ENCODE measurements at regions not wholly inside any gene's neighbourhood (a gene's known extent, or its start where the extent isn't known, plus 50 kb on each side); places are given as distances from the start of the nearest gene placed in this dataset.

DNA sequence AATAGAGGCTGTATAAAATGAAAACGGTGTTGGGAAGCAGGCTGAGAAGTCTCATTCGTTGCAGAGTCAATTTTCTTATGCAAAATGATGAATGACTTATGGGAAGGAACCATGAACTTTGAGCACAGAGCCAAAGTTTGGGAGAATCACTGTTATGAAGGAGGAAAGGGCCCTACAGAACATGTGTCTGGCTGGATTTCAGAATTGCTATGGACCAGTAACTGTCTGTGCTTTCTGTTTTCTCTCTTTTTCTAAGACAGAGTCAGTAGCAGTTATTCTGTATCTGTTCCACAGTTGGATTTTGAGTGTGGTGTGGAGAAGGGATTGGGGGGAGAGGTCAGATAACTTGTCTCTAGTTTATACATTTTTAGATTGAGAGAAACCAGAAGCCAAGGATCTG is 265.0 kb upstream of the HS3ST1 start:
- no peak overlapping the region for H3K9ac ChIP-seq (ENCODE audit: low read depth, low read length)
- no peak overlapping the region for H2BK5ac ChIP-seq (ENCODE audit: low read depth, low read length, poor library complexity, severe bottlenecking)
- no peak overlapping the region for H2BK15ac ChIP-seq (ENCODE audit: low read depth, low read length)
- ChIA-PET CTCF (no interaction called here), POLR2A (ENCODE audit: unreplicated experiment) (no interaction called here)
- H2BK20ac ChIP-seq (ENCODE audit: low read depth, low read length), result no peak overlapping the region
- in situ Hi-C loops (cut with MboI; ENCODE audit: low sequenced_read_pairs) (no loop called here), dilution Hi-C loops (cut with HindIII; ENCODE audit: low sequenced_read_pairs, unreplicated experiment) (no loop called here), intact Hi-C loops (cut with micrococcal nuclease) (no loop called here)
- no peak overlapping the region for H3K23ac ChIP-seq (ENCODE audit: low read depth, low read length)
- H3K4me1 ChIP-seq (ENCODE audit: control insufficient read depth, insufficient read depth, low read length), result peaks cover 4% of the 10 kb centered on the region
- H3K56ac ChIP-seq (ENCODE audit: extremely low read depth, insufficient read depth, low read length), result no peak overlapping the region
- H3K9me1 ChIP-seq (ENCODE audit: insufficient read depth, low read length), result peaks cover 2% of the 10 kb centered on the region
- WGBS, 2 experiments (ENCODE audit: extremely low coverage in 2 of 2, insufficient read length in 1 of 2), result 82% methylated on average over 2 of the region's 2 CpGs; no CpG with 5 or more reads in 1 of the 2 experiments
- H4K8ac ChIP-seq (ENCODE audit: low read depth in 2 of 2, low read length in 2 of 2), result no peak overlapping the region
- no peak overlapping the region for H2AFZ ChIP-seq (replicated peaks; ENCODE audit: low read length, poor library complexity)
- H4K5ac ChIP-seq (ENCODE audit: low read depth, low read length), result no peak overlapping the region
- no peaks in the 10 kb centered on the region for H3K27me3 ChIP-seq (ENCODE audit: control insufficient read depth, insufficient read depth, low read length)
- no peak overlapping the region; the same call in 1 of the 2 replicates for H3K14ac ChIP-seq (replicated peaks; ENCODE audit: low read depth, low read length)
- H3K79me1 ChIP-seq (ENCODE audit: low read depth in 1 of 2, low read length in 2 of 2), result no peaks in the 10 kb centered on the region
- H2AK9ac ChIP-seq (replicated peaks; ENCODE audit: low read depth, low read length, poor library complexity), result no peak overlapping the region
- H3K9me3 ChIP-seq (ENCODE audit: control insufficient read depth, insufficient read depth, low read length), result peaks cover 6% of the 10 kb centered on the region
- H3K36me3 ChIP-seq (ENCODE audit: control insufficient read depth, insufficient read depth, low read length), result no peaks in the 10 kb centered on the region
- no peak overlapping the region for H2BK120ac ChIP-seq (ENCODE audit: low read depth, low read length)
- no peak overlapping the region for H4K91ac ChIP-seq (ENCODE audit: insufficient read depth, low read depth, low read length)
- H3K4me2 ChIP-seq (ENCODE audit: low read depth, low read length), result no peak overlapping the region
- DNase-seq (no peak), ATAC-seq (ENCODE audit: low read depth) (no peak)
- no peaks in the 10 kb centered on the region for H4K20me1 ChIP-seq (ENCODE audit: insufficient read depth, low read length)
- no peak overlapping the region for H3K4ac ChIP-seq (ENCODE audit: low read depth, low read length)
- no peak overlapping the region for H3K18ac ChIP-seq (ENCODE audit: low read depth, low read length)
- no peak overlapping the region for H3K27ac ChIP-seq (ENCODE audit: insufficient read depth, low read length)
- H3K4me3 ChIP-seq (ENCODE audit: insufficient read depth, low read depth, low read length), result no peak overlapping the region
- TF ChIP-seq FOS (IDR thresholded peaks at IDR 0.05; ENCODE audit: low read depth, low read length) (no peak), MAZ (IDR thresholded peaks at IDR 0.05; ENCODE audit: borderline replicate concordance, low read depth, low read length) (no peak), CEBPB (IDR thresholded peaks at IDR 0.05; ENCODE audit: low read depth, low read length) (no peak)
- TF ChIP-seq, protein P1, sequence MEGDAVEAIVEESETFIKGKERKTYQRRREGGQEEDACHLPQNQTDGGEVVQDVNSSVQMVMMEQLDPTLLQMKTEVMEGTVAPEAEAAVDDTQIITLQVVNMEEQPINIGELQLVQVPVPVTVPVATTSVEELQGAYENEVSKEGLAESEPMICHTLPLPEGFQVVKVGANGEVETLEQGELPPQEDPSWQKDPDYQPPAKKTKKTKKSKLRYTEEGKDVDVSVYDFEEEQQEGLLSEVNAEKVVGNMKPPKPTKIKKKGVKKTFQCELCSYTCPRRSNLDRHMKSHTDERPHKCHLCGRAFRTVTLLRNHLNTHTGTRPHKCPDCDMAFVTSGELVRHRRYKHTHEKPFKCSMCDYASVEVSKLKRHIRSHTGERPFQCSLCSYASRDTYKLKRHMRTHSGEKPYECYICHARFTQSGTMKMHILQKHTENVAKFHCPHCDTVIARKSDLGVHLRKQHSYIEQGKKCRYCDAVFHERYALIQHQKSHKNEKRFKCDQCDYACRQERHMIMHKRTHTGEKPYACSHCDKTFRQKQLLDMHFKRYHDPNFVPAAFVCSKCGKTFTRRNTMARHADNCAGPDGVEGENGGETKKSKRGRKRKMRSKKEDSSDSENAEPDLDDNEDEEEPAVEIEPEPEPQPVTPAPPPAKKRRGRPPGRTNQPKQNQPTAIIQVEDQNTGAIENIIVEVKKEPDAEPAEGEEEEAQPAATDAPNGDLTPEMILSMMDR (conservative IDR thresholded peaks at IDR 0.05; ENCODE audit: low read depth, low read length), result no peak
- TF ChIP-seq, protein P2, sequence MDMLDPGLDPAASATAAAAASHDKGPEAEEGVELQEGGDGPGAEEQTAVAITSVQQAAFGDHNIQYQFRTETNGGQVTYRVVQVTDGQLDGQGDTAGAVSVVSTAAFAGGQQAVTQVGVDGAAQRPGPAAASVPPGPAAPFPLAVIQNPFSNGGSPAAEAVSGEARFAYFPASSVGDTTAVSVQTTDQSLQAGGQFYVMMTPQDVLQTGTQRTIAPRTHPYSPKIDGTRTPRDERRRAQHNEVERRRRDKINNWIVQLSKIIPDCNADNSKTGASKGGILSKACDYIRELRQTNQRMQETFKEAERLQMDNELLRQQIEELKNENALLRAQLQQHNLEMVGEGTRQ (IDR thresholded peaks at IDR 0.05; ENCODE audit: low read depth, low read length), result no peak
- no peak overlapping the region for H2AK5ac ChIP-seq (ENCODE audit: low read depth, low read length)
- no TSS peak for BruUV-seq (replicated peaks)
